DOHH2 (cell line): ENCODE measurements at regions not wholly inside any gene's neighbourhood (a gene's known extent, or its start where the extent isn't known, plus 50 kb on each side); places are given as distances from the start of the nearest gene placed in this dataset.

ENCODE experiments used
- H3F3A ChIP-seq: fragments of 200-600 bp; sonication (generic), shearing (Covaris generic); 2 replicates; pipeline ENCODE4 v1.6.0; 2016; ENCODE audit warnings: antibody characterized with exemption, mild to moderate bottlenecking; ENCODE audit not compliant: control insufficient read depth, insufficient read depth
- H3K27ac ChIP-seq: fragments of 200-600 bp; sonication (generic); 2 replicates; pipeline ENCODE4 v1.5.1; 2014; ENCODE audit warnings: low read depth, mild to moderate bottlenecking, low read length, moderate library complexity
- H3K27me3 ChIP-seq: fragments of 200-600 bp; sonication (generic); 2 replicates; pipeline ENCODE4 v1.6.1; 2014; ENCODE audit warnings: mild to moderate bottlenecking, low read length, mixed read lengths; ENCODE audit not compliant: control insufficient read depth
- H3K36me3 ChIP-seq: fragments of 200-600 bp; sonication (generic); 2 replicates; pipeline ENCODE4 v1.6.1; 2014; ENCODE audit warnings: mild to moderate bottlenecking, low read length, moderate library complexity, mixed read lengths; ENCODE audit not compliant: control insufficient read depth
- H3K4me1 ChIP-seq: fragments of 200-600 bp; sonication (generic); 2 replicates; pipeline ENCODE4 v1.6.1; 2014; ENCODE audit warnings: mild to moderate bottlenecking, low read length, mixed read lengths; ENCODE audit not compliant: control insufficient read depth
- H3K4me2 ChIP-seq: fragments of 200-600 bp; sonication (generic); 2 replicates; pipeline ENCODE4 v1.6.0; 2014; ENCODE audit warnings: mild to moderate bottlenecking, low read length, moderate library complexity
- H3K4me3 ChIP-seq: fragments of 200-600 bp; sonication (generic); 2 replicates; pipeline ENCODE4 v1.5.1; 2014; ENCODE audit warnings: mild to moderate bottlenecking, low read length, mixed read lengths
- H3K79me2 ChIP-seq: fragments of 200-600 bp; sonication (generic); 2 replicates; pipeline ENCODE4 v1.6.1; 2014; ENCODE audit warnings: mild to moderate bottlenecking, low read length, mixed read lengths; ENCODE audit not compliant: control insufficient read depth
- H3K9me2 ChIP-seq: fragments of 200-600 bp; sonication (generic); replicated peaks from 2 replicates; pipeline ENCODE4 v1.6.1; 2014; ENCODE audit warnings: mild to moderate bottlenecking, low read length, mixed read lengths; ENCODE audit not compliant: control insufficient read depth
- H3K9me3 ChIP-seq: fragments of 200-600 bp; sonication (generic); 2 replicates; pipeline ENCODE4 v1.6.1; 2014; ENCODE audit warnings: antibody characterized with exemption, low read length, mixed read lengths; ENCODE audit not compliant: control insufficient read depth, insufficient read depth
- H4K20me1 ChIP-seq: fragments of 200-600 bp; sonication (generic); 2 replicates; pipeline ENCODE4 v1.6.0; 2014; ENCODE audit warnings: low read depth, mild to moderate bottlenecking, antibody characterized with exemption, low read length, moderate library complexity; ENCODE audit not compliant: control insufficient read depth, insufficient read depth
- EZH2phosphoT487 ChIP-seq: fragments of 200-600 bp; sonication (generic); IDR thresholded peaks from 2 replicates; pipeline ENCODE4 v1.6.1; 2017; ENCODE audit warnings: borderline replicate concordance, mild to moderate bottlenecking, antibody characterized with exemption, low read length, moderate library complexity, mixed read lengths
- TF ChIP-seq, protein P1 (sequence below): fragments of 200-600 bp; sonication (generic); IDR thresholded peaks from one replicate; pipeline ENCODE4 v1.5.1; 2014; ENCODE audit warnings: antibody characterized with exemption, mild to moderate bottlenecking, low read depth, low read length; ENCODE audit not compliant: poor library complexity, severe bottlenecking

DNA sequence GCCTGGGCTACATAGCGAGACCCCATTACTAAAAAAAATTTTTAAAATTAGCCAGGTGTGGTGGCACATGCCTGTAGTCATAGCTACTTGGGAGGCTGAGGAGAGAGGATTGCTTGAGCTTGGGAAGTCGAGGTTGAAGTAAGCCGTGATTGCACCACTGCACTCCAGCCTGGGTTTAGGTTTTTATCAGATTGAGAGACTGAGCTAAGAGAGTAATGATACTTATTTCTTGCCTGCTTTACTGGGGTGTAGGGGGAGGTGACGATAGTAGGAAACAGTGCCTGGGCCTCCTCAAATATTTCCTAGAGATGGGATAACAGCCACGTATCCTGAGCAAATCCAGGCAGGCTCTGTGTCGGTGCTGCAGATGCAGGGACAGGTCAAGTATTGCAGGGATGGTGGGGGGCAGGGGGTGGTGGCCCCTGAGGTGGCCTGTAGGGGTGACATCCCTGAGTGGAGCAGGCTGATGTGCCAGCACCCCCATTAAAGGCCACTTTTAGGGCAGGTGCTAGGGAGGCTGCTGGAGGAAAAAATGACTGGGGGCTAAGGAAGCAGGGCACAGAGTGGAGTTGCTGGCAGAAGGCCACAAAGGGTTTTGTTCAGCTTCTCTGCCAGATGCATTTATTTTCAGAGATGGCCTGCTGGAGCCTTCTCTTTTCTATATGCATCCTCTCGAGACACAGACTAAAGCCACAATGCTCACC, 130.5 kb downstream of the RHOU start:
- peaks cover 8% of the 10 kb centered on the region; the same call in 1 of the 2 replicates for H3K27me3 ChIP-seq
- no peaks in the 10 kb centered on the region for H3K79me2 ChIP-seq
- H3K4me3 ChIP-seq = no peak overlapping the region
- H3K4me2 ChIP-seq = no peak overlapping the region
- H3K9me3 ChIP-seq = no peaks in the 10 kb centered on the region
- H3F3A ChIP-seq = no peaks in the 10 kb centered on the region
- no peaks in the 10 kb centered on the region for H3K36me3 ChIP-seq
- no peaks in the 10 kb centered on the region for H3K9me2 ChIP-seq
- H3K4me1 ChIP-seq = no peaks in the 10 kb centered on the region
- no peak for TF ChIP-seq EZH2phosphoT487
- TF ChIP-seq, protein P1, sequence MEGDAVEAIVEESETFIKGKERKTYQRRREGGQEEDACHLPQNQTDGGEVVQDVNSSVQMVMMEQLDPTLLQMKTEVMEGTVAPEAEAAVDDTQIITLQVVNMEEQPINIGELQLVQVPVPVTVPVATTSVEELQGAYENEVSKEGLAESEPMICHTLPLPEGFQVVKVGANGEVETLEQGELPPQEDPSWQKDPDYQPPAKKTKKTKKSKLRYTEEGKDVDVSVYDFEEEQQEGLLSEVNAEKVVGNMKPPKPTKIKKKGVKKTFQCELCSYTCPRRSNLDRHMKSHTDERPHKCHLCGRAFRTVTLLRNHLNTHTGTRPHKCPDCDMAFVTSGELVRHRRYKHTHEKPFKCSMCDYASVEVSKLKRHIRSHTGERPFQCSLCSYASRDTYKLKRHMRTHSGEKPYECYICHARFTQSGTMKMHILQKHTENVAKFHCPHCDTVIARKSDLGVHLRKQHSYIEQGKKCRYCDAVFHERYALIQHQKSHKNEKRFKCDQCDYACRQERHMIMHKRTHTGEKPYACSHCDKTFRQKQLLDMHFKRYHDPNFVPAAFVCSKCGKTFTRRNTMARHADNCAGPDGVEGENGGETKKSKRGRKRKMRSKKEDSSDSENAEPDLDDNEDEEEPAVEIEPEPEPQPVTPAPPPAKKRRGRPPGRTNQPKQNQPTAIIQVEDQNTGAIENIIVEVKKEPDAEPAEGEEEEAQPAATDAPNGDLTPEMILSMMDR = no peak
- H3K27ac ChIP-seq = no peak overlapping the region
- H4K20me1 ChIP-seq = no peaks in the 10 kb centered on the region

DNA sequence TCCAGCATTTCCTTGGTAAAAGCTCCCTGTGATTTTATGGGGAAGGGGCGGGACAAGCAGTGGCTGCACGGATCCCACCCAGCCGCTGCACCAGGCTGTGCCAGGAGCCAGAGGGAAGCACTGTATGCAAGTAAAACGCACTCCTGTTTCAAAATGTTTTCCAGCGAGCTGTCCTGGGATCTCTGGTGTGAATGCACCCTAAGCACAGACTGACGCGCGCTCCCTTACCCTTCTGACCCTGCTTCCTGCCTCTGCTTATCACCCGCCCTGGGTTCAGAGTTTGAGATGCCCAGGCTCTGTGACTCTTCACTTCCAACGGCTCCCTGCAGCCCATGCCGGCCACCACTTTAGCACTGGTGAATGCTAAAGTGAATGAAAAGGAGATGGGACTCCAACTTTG, 131.2 kb downstream of the RHOU start:
- no peaks in the 10 kb centered on the region for H3K79me2 ChIP-seq
- no peaks in the 10 kb centered on the region for H3K9me3 ChIP-seq
- H3K9me2 ChIP-seq = no peaks in the 10 kb centered on the region
- H3K4me1 ChIP-seq = no peaks in the 10 kb centered on the region
- TF ChIP-seq, protein P1 = no peak
- TF ChIP-seq EZH2phosphoT487 = no peak
- no peak overlapping the region for H3K4me2 ChIP-seq
- no peak overlapping the region for H3K27ac ChIP-seq
- 0 out of 2 replicates have a peak, but pooled peaks cover 4% of the 10 kb centered on the region for H3K27me3 ChIP-seq
- no peaks in the 10 kb centered on the region for H3K36me3 ChIP-seq
- no peaks in the 10 kb centered on the region for H4K20me1 ChIP-seq
- no peaks in the 10 kb centered on the region for H3F3A ChIP-seq
- H3K4me3 ChIP-seq = no peak overlapping the region

DNA sequence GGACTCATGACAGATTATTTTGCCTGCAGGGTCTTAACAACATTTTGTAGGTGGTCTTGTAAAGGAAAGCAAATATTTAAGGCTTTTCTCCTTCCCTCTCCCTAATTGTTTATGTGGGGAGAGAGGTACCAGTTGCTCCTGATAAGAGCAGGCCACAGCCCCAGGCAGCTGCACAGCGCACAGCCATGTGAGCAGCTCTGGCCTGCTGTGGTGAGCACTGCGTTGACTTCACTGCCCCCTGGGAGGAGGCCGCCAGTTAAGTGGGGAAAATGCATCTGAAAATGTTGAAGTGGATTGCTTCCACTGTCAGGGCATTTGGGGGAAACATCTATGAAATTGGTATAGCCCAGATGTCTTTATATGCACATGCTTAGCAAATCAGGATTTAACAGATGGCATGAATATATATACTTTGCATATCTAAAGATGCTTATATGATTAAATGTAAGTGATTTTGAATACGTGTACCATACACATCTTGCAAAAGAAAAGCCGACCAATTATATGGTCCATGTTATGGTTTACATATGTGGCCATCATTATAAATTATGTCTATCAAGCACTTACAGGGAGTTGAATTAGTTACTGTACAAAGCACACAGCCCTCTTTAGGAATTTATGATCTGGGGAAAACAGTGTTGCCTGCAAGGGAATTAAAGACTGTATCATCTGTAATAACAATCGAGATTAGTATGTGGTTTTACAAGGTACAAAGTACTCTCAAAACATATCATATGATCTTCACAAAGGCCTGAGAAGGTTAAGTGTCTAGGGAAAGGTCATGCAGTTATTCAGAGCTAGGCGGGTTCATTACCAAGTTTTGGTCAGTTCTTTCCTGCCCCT, 132.1 kb downstream of the RHOU start:
- H3K79me2 ChIP-seq = no peaks in the 10 kb centered on the region
- H3K27ac ChIP-seq = no peak overlapping the region
- H3K4me3 ChIP-seq = no peak overlapping the region
- H3K9me2 ChIP-seq = no peaks in the 10 kb centered on the region
- H3K36me3 ChIP-seq = no peaks in the 10 kb centered on the region
- TF ChIP-seq, protein P1 = no peak
- TF ChIP-seq EZH2phosphoT487 = no peak
- no peaks in the 10 kb centered on the region for H3F3A ChIP-seq
- H4K20me1 ChIP-seq = no peaks in the 10 kb centered on the region
- H3K9me3 ChIP-seq = no peaks in the 10 kb centered on the region
- no peak overlapping the region for H3K4me2 ChIP-seq
- H3K27me3 ChIP-seq = no peaks in the 10 kb centered on the region
- no peaks in the 10 kb centered on the region for H3K4me1 ChIP-seq
